Stimulated activated CD8-positive, alpha-beta memory T cell treated with anti-CD3 and anti-CD28 coated beads, Interleukin-7, amount 100 ng/mL, for 4 hours (primary cell): ENCODE measurements at regions not wholly inside any gene's neighbourhood (a gene's known extent, or its start where the extent isn't known, plus 50 kb on each side); places are given as distances from the start of the nearest gene placed in this dataset.

ENCODE experiments used
- DNase-seq, 2 donors: peaks; one replicate each; pipeline ENCODE4 v3.0.0-alpha.2; 2020; ENCODE audit warnings: low read depth in 2 of 2

DNA sequence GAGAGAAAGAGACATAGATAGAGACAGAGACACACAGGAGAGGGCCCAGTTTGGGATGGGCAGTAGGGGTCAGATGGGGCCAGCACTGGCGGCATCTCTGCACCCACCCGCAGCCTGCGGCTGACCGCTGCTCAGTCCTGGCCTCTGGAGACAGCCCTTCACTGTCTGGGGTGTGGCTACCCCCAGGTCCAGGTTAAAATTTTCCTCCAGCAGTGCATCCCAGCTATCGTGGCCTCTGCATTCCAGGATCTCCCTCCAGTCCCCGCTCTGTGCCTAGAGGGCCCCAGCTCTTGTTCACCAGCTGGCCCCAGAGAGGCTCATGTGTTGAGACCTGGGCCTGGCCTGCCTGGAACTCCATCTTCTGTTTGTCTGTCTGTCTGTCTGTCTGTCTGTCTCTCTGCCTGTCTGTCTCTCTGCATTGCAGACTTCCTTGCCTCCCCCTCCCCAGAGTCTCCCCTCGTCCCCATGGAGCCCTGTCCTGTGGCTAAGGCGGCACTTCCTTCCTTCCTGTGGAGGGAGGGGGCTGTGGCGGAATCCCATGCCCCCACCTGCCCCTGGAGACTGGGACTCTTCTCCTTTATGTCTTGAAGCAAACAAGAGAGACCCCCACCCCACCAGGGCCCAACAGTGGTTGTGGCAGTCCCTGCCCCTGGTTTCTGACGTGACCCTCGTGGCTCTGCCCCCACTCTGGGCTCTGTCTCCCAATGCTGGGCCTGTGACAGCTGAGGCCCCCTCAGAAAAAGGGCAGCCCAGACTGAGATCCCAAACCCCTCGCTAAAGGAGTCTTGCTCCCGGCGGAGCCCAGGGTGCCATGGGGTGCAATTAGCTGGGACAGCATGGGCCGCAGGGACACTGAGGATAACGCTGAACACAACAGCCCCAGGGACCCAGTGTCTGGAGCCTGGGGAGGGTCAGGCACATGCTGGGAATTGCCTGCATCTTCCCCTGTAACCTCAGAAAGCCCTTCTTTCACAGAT is 241.8 kb downstream of the NPHP4 start:
- no peak for DNase-seq

DNA sequence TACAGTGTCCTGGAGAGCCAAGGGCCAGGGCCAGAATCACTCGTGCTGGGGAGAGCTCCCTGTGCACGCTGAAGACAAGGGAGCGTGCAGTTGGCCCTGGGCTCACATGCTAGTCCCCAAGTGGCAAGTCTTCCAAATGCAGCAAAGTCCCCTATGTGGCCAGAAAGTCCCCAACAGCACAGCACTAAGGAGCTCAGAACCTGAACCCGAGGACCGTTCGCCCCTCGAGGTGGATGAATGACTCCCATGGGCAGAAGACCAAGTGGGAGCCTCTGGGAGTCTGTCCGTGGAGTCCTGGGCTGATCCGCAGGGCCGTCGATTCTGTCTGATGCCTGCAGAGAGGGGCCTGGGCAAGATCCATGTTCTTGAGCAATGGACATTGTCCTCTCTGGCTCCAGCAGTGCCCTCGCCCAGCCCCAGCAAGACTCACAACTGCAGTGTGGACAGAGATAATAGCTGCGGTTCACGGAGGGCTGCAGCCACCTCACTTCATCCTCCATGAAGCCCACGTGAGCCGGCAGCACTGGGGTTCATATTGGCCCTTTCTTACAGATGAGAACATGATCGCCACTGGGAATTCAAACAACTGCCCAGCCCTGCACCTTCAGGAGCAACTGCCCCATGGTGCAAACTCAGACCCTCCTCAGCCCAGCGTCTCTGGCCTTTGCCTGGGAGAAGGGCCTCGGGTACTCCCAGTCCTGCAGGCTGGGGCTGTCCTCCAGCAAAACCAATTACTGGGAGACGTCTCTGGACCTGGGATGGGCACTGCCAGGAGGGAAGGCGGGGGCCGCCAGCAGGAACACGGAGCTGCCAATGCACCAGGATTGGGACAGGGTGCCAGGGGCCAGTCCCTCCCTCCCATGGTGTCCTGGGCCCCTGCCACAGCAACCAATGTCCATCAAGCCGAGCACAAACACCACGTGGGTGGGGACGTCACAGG is 243.7 kb downstream of the NPHP4 start:
- DNase-seq = no peak

- DNase-seq = no peak
These were observed 244.6 kb downstream of the NPHP4 start for GRCh38 chr1:5747426-5748285.

DNA sequence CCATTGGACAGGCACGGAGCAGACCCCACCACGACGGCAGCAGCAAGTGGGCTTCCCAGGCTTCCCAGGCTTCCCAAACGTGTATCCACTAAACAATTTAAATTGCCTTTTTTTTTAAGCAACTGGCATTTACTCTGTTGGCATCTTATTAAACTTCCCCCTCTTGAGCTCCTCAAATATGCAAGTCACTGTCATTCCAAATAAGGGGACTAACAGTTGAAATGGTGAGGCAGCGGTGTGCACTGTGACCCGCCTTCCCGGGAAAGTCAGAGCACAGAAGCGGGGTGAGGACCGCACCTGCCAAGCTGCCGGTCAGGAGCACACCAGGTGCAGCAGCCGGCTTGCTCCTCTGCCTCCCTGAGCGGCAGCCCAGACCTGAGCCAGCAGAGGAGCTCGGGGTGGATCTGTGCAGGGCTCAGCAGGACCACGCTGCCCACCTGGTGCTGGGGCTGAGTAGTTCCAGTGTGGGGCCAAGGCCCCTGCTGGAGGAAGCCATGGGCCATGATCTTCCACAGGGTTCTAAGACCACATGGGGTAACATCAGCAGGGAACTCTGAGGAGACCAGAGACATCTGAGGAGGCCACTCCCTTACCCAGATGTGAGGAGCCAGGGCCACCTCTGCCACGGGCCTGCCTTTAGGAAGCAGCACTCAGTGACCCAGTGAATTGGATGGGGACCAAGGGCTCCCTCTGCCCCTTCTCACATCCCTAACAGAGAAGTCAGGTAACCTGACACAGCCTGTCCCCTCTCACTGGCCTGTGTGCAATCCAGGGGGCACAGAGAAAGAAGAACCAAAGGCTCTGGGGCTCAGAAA is 245.4 kb downstream of the NPHP4 start:
- DNase-seq = no peak

- peak; percentile 17 to 21 for DNase-seq
These were observed 246.2 kb downstream of the NPHP4 start for GRCh38 chr1:5745800-5746610.

DNA sequence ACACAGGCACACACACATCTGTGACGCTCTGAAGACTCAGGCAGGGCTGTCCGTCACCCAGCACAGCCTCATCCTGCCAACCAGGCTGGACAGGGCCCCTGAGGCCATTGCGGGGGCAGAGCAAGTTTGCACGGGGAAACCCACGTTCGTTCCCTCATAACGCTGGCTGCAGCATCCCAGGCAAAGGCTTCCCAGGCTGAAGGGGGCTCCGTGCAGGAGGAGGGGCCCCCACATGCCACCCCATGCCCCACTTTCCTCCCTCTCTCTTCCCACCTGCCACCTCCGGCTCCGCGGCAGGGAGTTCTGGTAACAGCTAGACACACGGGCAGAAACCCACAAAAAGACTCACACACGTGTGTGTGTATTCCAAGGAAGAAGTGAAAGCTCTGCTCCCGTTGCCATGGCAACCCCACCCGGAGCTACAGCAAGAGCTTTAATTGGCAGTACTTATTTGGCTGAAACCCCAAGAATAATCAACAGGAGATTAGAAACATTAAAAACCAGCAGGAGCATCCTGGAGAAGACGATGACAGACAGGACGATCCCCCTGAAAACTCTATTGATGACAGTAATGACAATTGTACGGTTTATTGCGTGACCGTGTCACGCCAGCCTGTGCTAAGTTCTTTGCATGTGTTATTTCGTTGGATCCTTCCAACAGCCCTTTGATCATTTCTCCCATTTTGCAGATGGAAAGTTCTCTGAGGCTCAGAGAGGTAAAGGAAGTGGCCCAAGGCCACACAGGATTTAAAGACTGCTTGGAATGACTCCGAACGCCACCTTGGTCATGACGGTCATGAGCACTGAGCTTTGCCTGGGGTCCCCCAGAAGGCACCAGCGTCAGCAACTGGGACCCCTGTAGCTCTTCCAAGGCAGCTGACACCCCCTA is 247.1 kb downstream of the NPHP4 start:
- DNase-seq = no peak

- no peak for DNase-seq
These were observed 247.9 kb downstream of the NPHP4 start for GRCh38 chr1:5744341-5744740.

- no peak for DNase-seq
These were observed 248.7 kb downstream of the NPHP4 start for GRCh38 chr1:5743435-5744095.

DNA sequence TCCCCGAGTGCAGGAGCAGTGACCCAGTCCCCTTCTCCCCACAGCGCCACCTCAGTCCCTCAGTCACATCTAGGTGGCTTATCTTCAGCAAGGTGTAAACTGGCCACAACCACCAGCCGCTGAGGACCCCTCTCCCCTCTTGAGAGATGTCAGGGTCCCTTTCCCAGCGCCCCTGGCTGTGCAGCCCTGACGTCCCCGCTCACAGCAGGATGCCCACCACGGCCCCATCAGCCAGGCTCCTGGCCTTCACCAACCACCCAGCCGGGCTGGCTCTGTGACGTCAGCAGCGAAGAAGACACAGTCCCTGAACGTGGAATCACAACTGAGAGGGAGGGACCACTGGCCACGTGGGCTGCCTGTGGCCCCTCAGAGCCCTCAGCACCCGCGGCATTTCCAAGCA is 249.4 kb downstream of the NPHP4 start:
- DNase-seq = no peak

DNA sequence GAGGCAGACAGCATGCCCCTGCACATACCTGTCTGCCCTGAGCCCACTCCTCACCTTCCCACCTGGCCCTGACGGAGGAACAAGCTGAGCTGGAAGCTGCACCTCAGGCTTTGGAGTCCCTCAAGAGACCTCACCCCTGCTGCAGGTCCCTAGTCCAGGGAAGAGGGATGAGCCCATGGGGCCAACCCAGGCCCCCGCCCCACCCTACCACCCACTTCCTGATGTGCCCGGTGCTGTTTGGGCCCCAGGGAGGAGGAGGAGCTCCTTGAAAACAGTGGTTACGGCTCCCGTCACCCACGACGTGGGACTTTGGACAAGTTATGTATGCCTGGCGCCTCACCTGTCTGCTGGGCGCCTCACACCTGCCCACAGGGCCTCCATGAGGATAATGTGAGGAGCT is 250.2 kb downstream of the NPHP4 start:
- DNase-seq = no peak

- DNase-seq = no peak
These were observed 251.1 kb downstream of the NPHP4 start for GRCh38 chr1:5740865-5741860.

- DNase-seq = no peak
These were observed 251.8 kb downstream of the NPHP4 start for GRCh38 chr1:5740450-5740849.

DNA sequence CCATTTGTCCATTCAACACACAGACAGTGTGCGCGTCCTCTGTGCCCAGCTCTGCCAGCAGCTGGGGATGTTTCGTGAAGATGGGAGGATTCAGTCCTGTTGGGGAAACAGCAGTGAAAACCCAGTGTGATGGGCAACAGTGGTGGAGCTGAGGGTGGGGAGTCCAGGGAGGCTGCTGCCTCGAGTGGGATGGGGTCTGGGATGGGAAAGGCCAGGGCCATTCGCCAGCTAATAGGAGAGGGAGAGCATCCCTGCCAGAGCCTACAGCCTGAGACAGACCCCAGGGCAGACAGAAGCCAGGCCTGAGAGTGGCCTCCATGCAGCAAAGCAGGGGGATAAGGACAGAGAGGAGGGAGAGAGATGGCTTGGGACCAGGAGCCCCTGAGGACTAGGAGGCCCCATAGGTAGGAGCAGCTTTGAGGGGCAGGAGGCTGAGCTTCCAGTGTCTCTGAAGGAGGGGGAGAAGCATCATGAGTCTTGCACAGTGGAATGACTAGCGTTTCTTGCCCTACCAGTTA is 252.6 kb downstream of the NPHP4 start:
- DNase-seq = no peak

DNA sequence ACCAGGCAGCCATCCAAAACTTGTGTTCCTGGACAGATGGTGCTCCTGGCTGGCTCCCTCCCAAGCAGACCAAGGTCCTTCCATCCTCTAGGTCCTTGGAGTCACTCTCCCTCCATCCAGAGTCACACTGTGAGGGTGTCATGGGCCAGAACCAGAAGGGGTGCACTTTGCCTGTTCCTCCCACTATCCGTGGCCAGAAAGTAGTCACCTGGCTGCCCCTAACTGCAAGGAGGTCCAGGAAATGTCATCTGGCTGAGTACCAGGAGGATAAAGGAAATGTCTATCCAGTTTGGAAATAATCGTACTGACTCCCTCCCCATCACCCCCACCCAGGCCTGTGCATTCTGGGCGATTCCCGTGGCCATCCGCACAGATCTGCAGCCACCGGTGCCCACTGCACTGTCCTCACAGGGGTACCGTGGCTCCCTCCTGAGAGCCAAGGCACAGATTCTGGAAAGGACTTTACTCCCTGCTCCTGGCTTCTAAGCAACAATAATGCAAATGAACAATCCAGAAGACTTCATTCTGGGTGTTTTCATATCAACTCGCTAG is 253.2 kb downstream of the NPHP4 start:
- DNase-seq = no peak

- no peak for DNase-seq
These were observed 255.1 kb downstream of the NPHP4 start for GRCh38 chr1:5737081-5737480.

GRCh38 chr1:5734996-5735395 is 257.2 kb downstream of the NPHP4 start:
- DNase-seq = no peak
